A549 (cell line): ENCODE measurements at regions not wholly inside any gene's neighbourhood (a gene's known extent, or its start where the extent isn't known, plus 50 kb on each side); places are given as distances from the start of the nearest gene placed in this dataset.

ENCODE experiments used
- ATAC-seq, 2 experiments: fragments of 200-7000 bp in 1 of 2; fragments of >200 bp in 1 of 2; cut with Nextera tagmentation in 1 of 2; cut with Tn5 transposase in 1 of 2; 3 replicates each; pipeline versions ENCODE4 v1.8.0 to v1.9.1; 2018 to 2020; ENCODE audit warnings: mild to moderate bottlenecking in 1 of 2, moderate library complexity in 1 of 2
- CTCF ChIA-PET: fragments of 300-600 bp; sonication (Branson Sonifier 250); formaldehyde crosslinking; extraction: SDS; loops from one replicate; lab custom pipeline; 2021; ENCODE audit warnings: antibody characterized with exemption, inconsistent platforms; lab: Yijun Ruan, JAX
- POLR2A ChIA-PET: fragments of 350-600 bp; formaldehyde crosslinking; extraction: SDS; loops from one replicate; lab custom pipeline; 2021; ENCODE audit warnings: antibody characterized with exemption, inconsistent platforms; lab: Yijun Ruan, JAX
- DNase-seq, 2 experiments: peaks; one replicate each; pipeline versions ENCODE4 v3.0.0 to v3.0.0-alpha.2; 2011 to 2016; ENCODE audit warnings: low read depth in 1 of 2, low spot score in 1 of 2
- FAIRE-seq: peaks from 2 replicates; lab custom pipeline; 2011; peaks lifted over from hg19 to GRCh38; lab: Jason Lieb, UNC
- H3K27ac ChIP-seq, 2 experiments: fragments of >200 bp; sonication (Bioruptor Twin); formaldehyde crosslinking; 3 replicates each; pipeline ENCODE4 v1.5.1; 2016 to 2017
- H3K4me1 ChIP-seq: fragments of >200 bp; sonication (Bioruptor Twin); formaldehyde crosslinking; 3 replicates; pipeline ENCODE4 v1.6.1; 2016
- H3K4me2 ChIP-seq: fragments of >200 bp; sonication (Bioruptor Twin); formaldehyde crosslinking; 3 replicates; pipeline ENCODE4 v1.6.1; 2016
- H3K4me3 ChIP-seq: fragments of >200 bp; sonication (Bioruptor Twin); formaldehyde crosslinking; 3 replicates; pipeline ENCODE4 v1.5.1; 2016
- H3K9me3 ChIP-seq: fragments of >200 bp; sonication (Bioruptor Twin); formaldehyde crosslinking; 3 replicates; pipeline ENCODE4 v1.6.1; 2016
- BHLHE40 ChIP-seq: IDR thresholded peaks from 2 replicates; pipeline ENCODE4 v1.6.1; 2012; ENCODE audit warnings: low read depth, low read length, inconsistent platforms
- CBX8 ChIP-seq: fragments of 200-600 bp; sonication (generic); IDR thresholded peaks from 2 replicates; pipeline ENCODE4 v1.6.1; 2016
- CEBPB ChIP-seq, 2 experiments: fragments of >200 bp in 1 of 2; sonication (Bioruptor Twin) in 1 of 2; formaldehyde crosslinking in 1 of 2; IDR thresholded peaks; 2 replicates each; pipeline ENCODE4 v1.6.1; 2012 to 2016
- CHD2 ChIP-seq: fragments of 150-350 bp; IDR thresholded peaks from 2 replicates; pipeline ENCODE4 v1.6.1; 2014; ENCODE audit warnings: low read length; ENCODE audit not compliant: partially characterized antibody
- CTCF ChIP-seq: fragments of >200 bp; sonication (Bioruptor Twin); formaldehyde crosslinking; IDR thresholded peaks from 3 replicates; pipeline ENCODE4 v1.5.1; 2016
- E2F6 ChIP-seq: IDR thresholded peaks from 2 replicates; pipeline ENCODE4 v1.6.1; 2012; ENCODE audit warnings: low read depth, borderline replicate concordance
- EHMT2 ChIP-seq: fragments of 200-600 bp; sonication (generic); IDR thresholded peaks from 2 replicates; pipeline ENCODE4 v1.6.1; 2016; ENCODE audit warnings: antibody characterized with exemption, low read depth, mild to moderate bottlenecking, moderate library complexity
- EP300 ChIP-seq, 2 experiments: fragments of >200 bp; sonication (Bioruptor Twin); formaldehyde crosslinking; IDR thresholded peaks; 2 replicates in 1 of 2; 3 replicates in 1 of 2; pipeline ENCODE4 v1.6.1; 2016 to 2017
- ESRRA ChIP-seq: fragments of 150-350 bp; IDR thresholded peaks from 2 replicates; pipeline ENCODE4 v1.6.1; 2014; ENCODE audit warnings: mild to moderate bottlenecking, low read length, borderline replicate concordance
- FOSB ChIP-seq: fragments of 250-450 bp; sonication (Bioruptor Pico); IDR thresholded peaks from 2 replicates; pipeline ENCODE4 v1.5.0; 2020; ENCODE audit warnings: mild to moderate bottlenecking, moderate library complexity
- HES2 ChIP-seq: fragments of >200 bp; sonication (Bioruptor Twin); formaldehyde crosslinking; IDR thresholded peaks from 2 replicates; pipeline ENCODE4 v1.6.1; 2016
- HMGXB4 ChIP-seq: fragments of 250-450 bp; sonication (Bioruptor Pico); IDR thresholded peaks from 2 replicates; pipeline ENCODE4 v1.5.0; 2021; ENCODE audit warnings: mild to moderate bottlenecking, moderate library complexity, borderline replicate concordance
- JUN ChIP-seq, 2 experiments: fragments of >200 bp; sonication (Bioruptor Twin); formaldehyde crosslinking; IDR thresholded peaks; 2 replicates in 1 of 2; 3 replicates in 1 of 2; pipeline ENCODE4 v1.6.1; 2016 to 2017
- MAFK ChIP-seq: fragments of 450-650 bp; IDR thresholded peaks from 2 replicates; pipeline ENCODE4 v1.6.1; 2014; ENCODE audit not compliant: partially characterized antibody
- NFE2L2 ChIP-seq: fragments of 150-350 bp; conservative IDR thresholded peaks from 2 replicates; pipeline ENCODE4 v1.6.1; 2014; ENCODE audit warnings: low read length
- NR3C1 ChIP-seq: fragments of >200 bp; sonication (Bioruptor Twin); formaldehyde crosslinking; IDR thresholded peaks from 3 replicates; pipeline ENCODE4 v1.6.1; 2017
- POLR2A ChIP-seq: IDR thresholded peaks from 2 replicates; pipeline ENCODE4 v1.6.1; 2012; ENCODE audit warnings: mild to moderate bottlenecking, low read length
- RAD21 ChIP-seq, 2 experiments: fragments of >200 bp in 1 of 2; sonication (Bioruptor Twin) in 1 of 2; formaldehyde crosslinking in 1 of 2; IDR thresholded peaks in 1 of 2; conservative IDR thresholded peaks in 1 of 2; 2 replicates in 1 of 2; 3 replicates in 1 of 2; pipeline ENCODE4 v1.6.1; 2012 to 2018; ENCODE audit warnings: inconsistent platforms in 1 of 2
- RARB ChIP-seq: fragments of 250-450 bp; sonication (Bioruptor Pico); IDR thresholded peaks from 2 replicates; pipeline ENCODE4 v1.8.0; 2021; ENCODE audit warnings: mild to moderate bottlenecking, moderate library complexity
- RCOR1 ChIP-seq: fragments of 150-350 bp; IDR thresholded peaks from 2 replicates; pipeline ENCODE4 v1.6.1; 2014; ENCODE audit warnings: antibody characterized with exemption, low read length, low read depth
- RFX5 ChIP-seq: fragments of 450-650 bp; IDR thresholded peaks from 2 replicates; pipeline ENCODE4 v1.7.1; 2014; ENCODE audit warnings: antibody characterized with exemption, mild to moderate bottlenecking, moderate library complexity
- RNF2 ChIP-seq: fragments of 200-600 bp; sonication (generic); IDR thresholded peaks from 2 replicates; pipeline ENCODE4 v1.6.1; 2016; ENCODE audit warnings: low read depth, mild to moderate bottlenecking, antibody characterized with exemption, moderate library complexity, borderline replicate concordance
- TP53 ChIP-seq: fragments of 250-450 bp; sonication (Bioruptor Pico); IDR thresholded peaks from 2 replicates; pipeline ENCODE4 v1.5.0; 2021; ENCODE audit warnings: mild to moderate bottlenecking, moderate library complexity
- ZC3H11A ChIP-seq: fragments of 450-650 bp; IDR thresholded peaks from 2 replicates; pipeline ENCODE4 v1.6.1; 2014; ENCODE audit warnings: antibody characterized with exemption, mild to moderate bottlenecking
- ZFP36 ChIP-seq: fragments of 450-650 bp; IDR thresholded peaks from 2 replicates; pipeline ENCODE4 v1.6.1; 2014; ENCODE audit warnings: borderline replicate concordance; ENCODE audit not compliant: partially characterized antibody
- ZSCAN20 ChIP-seq: fragments of 250-450 bp; sonication (Bioruptor Pico); IDR thresholded peaks from 2 replicates; pipeline ENCODE4 v1.8.0; 2022; ENCODE audit warnings: mild to moderate bottlenecking, moderate library complexity
- WGBS: methylation state at CpG from one replicate; pipeline ENCODE4 v1.1.6; 2017; ENCODE audit errors: missing lambda C conversion rate; 5-methylcytosine and 5-hydroxymethylcytosine counted together
- TF ChIP-seq, protein P1 (sequence below): fragments of 200-600 bp; sonication (generic); IDR thresholded peaks from 2 replicates; pipeline ENCODE4 v1.6.1; 2016; ENCODE audit warnings: antibody characterized with exemption, mild to moderate bottlenecking, moderate library complexity
- TF ChIP-seq, protein P2 (sequence below): fragments of 150-350 bp; IDR thresholded peaks from 2 replicates; pipeline ENCODE4 v1.6.1; 2014; ENCODE audit warnings: low read depth, mild to moderate bottlenecking, low read length
- TF ChIP-seq, protein P3 (sequence below): fragments of >200 bp; sonication (Bioruptor Twin); formaldehyde crosslinking; IDR thresholded peaks from 3 replicates; pipeline ENCODE4 v1.6.1; 2016

- H3K9me3 ChIP-seq, result no peaks in the 10 kb centered on the region
- no peak for TF ChIP-seq CHD2
- TF ChIP-seq NFE2L2, result no peak
- TF ChIP-seq CEBPB (IDR thresholded peaks at IDR 0.05), result no peak
- TF ChIP-seq, protein P1, sequence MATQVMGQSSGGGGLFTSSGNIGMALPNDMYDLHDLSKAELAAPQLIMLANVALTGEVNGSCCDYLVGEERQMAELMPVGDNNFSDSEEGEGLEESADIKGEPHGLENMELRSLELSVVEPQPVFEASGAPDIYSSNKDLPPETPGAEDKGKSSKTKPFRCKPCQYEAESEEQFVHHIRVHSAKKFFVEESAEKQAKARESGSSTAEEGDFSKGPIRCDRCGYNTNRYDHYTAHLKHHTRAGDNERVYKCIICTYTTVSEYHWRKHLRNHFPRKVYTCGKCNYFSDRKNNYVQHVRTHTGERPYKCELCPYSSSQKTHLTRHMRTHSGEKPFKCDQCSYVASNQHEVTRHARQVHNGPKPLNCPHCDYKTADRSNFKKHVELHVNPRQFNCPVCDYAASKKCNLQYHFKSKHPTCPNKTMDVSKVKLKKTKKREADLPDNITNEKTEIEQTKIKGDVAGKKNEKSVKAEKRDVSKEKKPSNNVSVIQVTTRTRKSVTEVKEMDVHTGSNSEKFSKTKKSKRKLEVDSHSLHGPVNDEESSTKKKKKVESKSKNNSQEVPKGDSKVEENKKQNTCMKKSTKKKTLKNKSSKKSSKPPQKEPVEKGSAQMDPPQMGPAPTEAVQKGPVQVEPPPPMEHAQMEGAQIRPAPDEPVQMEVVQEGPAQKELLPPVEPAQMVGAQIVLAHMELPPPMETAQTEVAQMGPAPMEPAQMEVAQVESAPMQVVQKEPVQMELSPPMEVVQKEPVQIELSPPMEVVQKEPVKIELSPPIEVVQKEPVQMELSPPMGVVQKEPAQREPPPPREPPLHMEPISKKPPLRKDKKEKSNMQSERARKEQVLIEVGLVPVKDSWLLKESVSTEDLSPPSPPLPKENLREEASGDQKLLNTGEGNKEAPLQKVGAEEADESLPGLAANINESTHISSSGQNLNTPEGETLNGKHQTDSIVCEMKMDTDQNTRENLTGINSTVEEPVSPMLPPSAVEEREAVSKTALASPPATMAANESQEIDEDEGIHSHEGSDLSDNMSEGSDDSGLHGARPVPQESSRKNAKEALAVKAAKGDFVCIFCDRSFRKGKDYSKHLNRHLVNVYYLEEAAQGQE, result no peak
- no peak for TF ChIP-seq RAD21 (conservative IDR thresholded peaks at IDR 0.05 in 1 of 2, IDR thresholded peaks at IDR 0.05 in 1 of 2)
- TF ChIP-seq, protein P2, sequence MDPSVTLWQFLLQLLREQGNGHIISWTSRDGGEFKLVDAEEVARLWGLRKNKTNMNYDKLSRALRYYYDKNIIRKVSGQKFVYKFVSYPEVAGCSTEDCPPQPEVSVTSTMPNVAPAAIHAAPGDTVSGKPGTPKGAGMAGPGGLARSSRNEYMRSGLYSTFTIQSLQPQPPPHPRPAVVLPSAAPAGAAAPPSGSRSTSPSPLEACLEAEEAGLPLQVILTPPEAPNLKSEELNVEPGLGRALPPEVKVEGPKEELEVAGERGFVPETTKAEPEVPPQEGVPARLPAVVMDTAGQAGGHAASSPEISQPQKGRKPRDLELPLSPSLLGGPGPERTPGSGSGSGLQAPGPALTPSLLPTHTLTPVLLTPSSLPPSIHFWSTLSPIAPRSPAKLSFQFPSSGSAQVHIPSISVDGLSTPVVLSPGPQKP, result no peak
- TF ChIP-seq MAFK, result no peak
- TF ChIP-seq, protein P3, sequence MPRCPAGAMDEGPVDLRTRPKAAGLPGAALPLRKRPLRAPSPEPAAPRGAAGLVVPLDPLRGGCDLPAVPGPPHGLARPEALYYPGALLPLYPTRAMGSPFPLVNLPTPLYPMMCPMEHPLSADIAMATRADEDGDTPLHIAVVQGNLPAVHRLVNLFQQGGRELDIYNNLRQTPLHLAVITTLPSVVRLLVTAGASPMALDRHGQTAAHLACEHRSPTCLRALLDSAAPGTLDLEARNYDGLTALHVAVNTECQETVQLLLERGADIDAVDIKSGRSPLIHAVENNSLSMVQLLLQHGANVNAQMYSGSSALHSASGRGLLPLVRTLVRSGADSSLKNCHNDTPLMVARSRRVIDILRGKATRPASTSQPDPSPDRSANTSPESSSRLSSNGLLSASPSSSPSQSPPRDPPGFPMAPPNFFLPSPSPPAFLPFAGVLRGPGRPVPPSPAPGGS, result no peak
- no peak for TF ChIP-seq RNF2
- no peak for TF ChIP-seq CTCF
- no peak for TF ChIP-seq NR3C1
- no peak for TF ChIP-seq EHMT2
- no peak for TF ChIP-seq POLR2A
- TF ChIP-seq FOSB (CRISPR knock-in tag), result no peak
- no peak for TF ChIP-seq ZSCAN20 (CRISPR knock-in tag)
- no peak for TF ChIP-seq RFX5
- no peak for TF ChIP-seq ESRRA
- no peak for TF ChIP-seq CBX8
- no peak for TF ChIP-seq RCOR1
- H3K27ac ChIP-seq, result no peak overlapping the region
- ChIA-PET CTCF (interaction anchor here (1.2 to 1.7 kb wide), 3 partner anchors 23 to 115 kb away, joined by 3 to 9 read pairs (median 5); no protein-coding TSS in a partner anchor), POLR2A (no interaction called here)
- no peak for FAIRE-seq
- no peak overlapping the region for H3K4me2 ChIP-seq
- WGBS, result 16% methylated on average over 3 of the region's 3 CpGs
- ATAC-seq, result no peak
- no peaks in the 10 kb centered on the region for H3K4me1 ChIP-seq
- no peak for DNase-seq
- H3K4me3 ChIP-seq, result no peak overlapping the region
Observed at GRCh38 chr3:124444896-124445295, 285.4 kb upstream of the UMPS start.

DNA sequence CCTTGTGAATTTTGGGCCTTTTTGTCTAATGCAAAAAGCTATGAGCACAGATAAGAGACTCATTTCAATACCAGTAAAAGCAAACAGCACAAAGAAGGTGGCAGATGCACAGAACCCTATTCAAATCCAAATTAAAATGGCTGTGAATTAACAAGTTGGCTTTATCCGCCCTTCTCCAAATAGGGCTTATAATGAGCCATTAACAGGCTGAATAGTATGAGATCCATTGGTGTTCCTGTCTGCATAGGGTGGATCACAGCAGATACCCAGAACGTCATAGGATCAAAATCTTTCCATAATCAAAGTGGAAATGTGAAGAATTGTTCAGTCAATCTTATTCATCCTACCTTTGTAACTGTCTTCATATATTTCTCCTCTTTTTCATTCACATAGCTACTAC is 282.4 kb upstream of the UMPS start:
- 17% methylated on average over 2 of the region's 2 CpGs for WGBS
- no peaks in the 10 kb centered on the region for H3K9me3 ChIP-seq
- no peak for DNase-seq
- ChIA-PET CTCF (interaction anchor here (1.0 to 2.0 kb wide), 3 partner anchors 11 to 96 kb away, joined by 3 to 5 read pairs (median 4); no protein-coding TSS in a partner anchor), POLR2A (interaction anchor here (0.6 kb wide), 1 partner anchor 1081 kb away, joined by 3 read pairs; no protein-coding TSS in a partner anchor)
- no peak overlapping the region for H3K4me2 ChIP-seq
- H3K27ac ChIP-seq, result no peak overlapping the region
- no peak overlapping the region for H3K4me3 ChIP-seq
- no peak for FAIRE-seq
- H3K4me1 ChIP-seq, result no peaks in the 10 kb centered on the region
- ATAC-seq, result no peak
- TF ChIP-seq HES2 (no peak), E2F6 (no peak), ZC3H11A (no peak), RARB (no peak), JUN (IDR thresholded peaks at IDR 0.05) (no peak), BHLHE40 (no peak), TP53 (CRISPR knock-in tag) (no peak), EP300 (IDR thresholded peaks at IDR 0.05) (no peak), NR3C1 (no peak), ZFP36 (no peak), HMGXB4 (CRISPR knock-in tag) (no peak), RCOR1 (no peak)
